K562 (cell line): ENCODE measurements at regions not wholly inside any gene's neighbourhood (a gene's known extent, or its start where the extent isn't known, plus 50 kb on each side); places are given as distances from the start of the nearest gene placed in this dataset.

Experiments used
- ARNT ChIP-seq, 2 experiments: fragments of 450-650 bp; IDR thresholded peaks; 2 replicates each; pipeline ENCODE4 v1.6.1; 2016; ENCODE audit warnings: mild to moderate bottlenecking in 1 of 2
- E2F6 ChIP-seq, 2 experiments: IDR thresholded peaks; 2 replicates each; pipeline ENCODE4 v1.6.1; 2011; ENCODE audit warnings: borderline replicate concordance in 1 of 2, control low read depth in 1 of 2, low read depth in 1 of 2, low read length in 1 of 2, mild to moderate bottlenecking in 1 of 2, mixed read lengths in 1 of 2, moderate library complexity in 1 of 2; ENCODE audit not compliant: insufficient read depth in 1 of 2, insufficient read length in 1 of 2, poor library complexity in 1 of 2, severe bottlenecking in 1 of 2; ENCODE audit errors: extremely low read depth in 1 of 2
- ESRRA ChIP-seq: fragments of 450-650 bp; IDR thresholded peaks from 2 replicates; pipeline ENCODE4 v1.6.1; 2014; ENCODE audit warnings: low read depth, mild to moderate bottlenecking, moderate library complexity, borderline replicate concordance
- GABPA ChIP-seq: fragments of 200-800 bp; sonication (Bioruptor generic); conservative IDR thresholded peaks from 2 replicates; pipeline ENCODE4 v1.6.1; 2016; ENCODE audit warnings: low read depth, missing genetic modification characterization, missing compliant biosample characterization
- HMG20B ChIP-seq: fragments of 250-450 bp; sonication (Bioruptor Pico); IDR thresholded peaks from 2 replicates; pipeline ENCODE4 v1.5.0; 2021; ENCODE audit warnings: mild to moderate bottlenecking
- HNRNPL ChIP-seq: fragments of 200-400 bp; formaldehyde crosslinking; IDR thresholded peaks from 2 replicates; pipeline ENCODE4 v1.6.1; 2017; ENCODE audit warnings: low read depth, mild to moderate bottlenecking, low read length
- PTRF ChIP-seq: fragments of 450-650 bp; IDR thresholded peaks from 2 replicates; pipeline ENCODE4 v1.6.1; 2016; ENCODE audit warnings: mild to moderate bottlenecking, missing genetic modification characterization, missing compliant biosample characterization
- SIN3A ChIP-seq, 2 experiments: fragments of 150-350 bp in 1 of 2; IDR thresholded peaks; 2 replicates each; pipeline ENCODE4 v1.6.1; 2011 to 2016; ENCODE audit warnings: borderline replicate concordance in 2 of 2, low read depth in 2 of 2, low read length in 2 of 2, mild to moderate bottlenecking in 2 of 2, moderate library complexity in 2 of 2; ENCODE audit not compliant: control insufficient read depth in 1 of 2
- SIRT6 ChIP-seq: IDR thresholded peaks from one replicate; pipeline ENCODE4 v1.6.1; 2012; ENCODE audit warnings: low read depth, mild to moderate bottlenecking, control low read depth, inconsistent platforms, low read length, moderate library complexity
- SNAPC5 ChIP-seq: fragments of 250-450 bp; sonication (Bioruptor Pico); IDR thresholded peaks from 2 replicates; pipeline ENCODE4 v1.8.0; 2021; ENCODE audit warnings: moderate library complexity, mild to moderate bottlenecking, inconsistent platforms
- TAL1 ChIP-seq: fragments of 450-650 bp; IDR thresholded peaks from 2 replicates; pipeline ENCODE4 v1.6.1; 2016; ENCODE audit warnings: mild to moderate bottlenecking
- ZNF224 ChIP-seq: sonication (generic); formaldehyde crosslinking; IDR thresholded peaks from 2 replicates; pipeline ENCODE4 v1.8.0; 2022; ENCODE audit warnings: mild to moderate bottlenecking, missing genetic modification reagents
- ZNF561 ChIP-seq: fragments of 450-650 bp; formaldehyde crosslinking; conservative IDR thresholded peaks from 2 replicates; pipeline ENCODE4 v1.4.0; 2020; ENCODE audit warnings: mild to moderate bottlenecking, moderate library complexity
- TF ChIP-seq, protein P1 (sequence below): fragments of 150-350 bp; conservative IDR thresholded peaks from 2 replicates; pipeline ENCODE4 v1.6.1; 2014; ENCODE audit warnings: low read length
- TF ChIP-seq, protein P2 (sequence below): fragments of 450-650 bp; formaldehyde crosslinking; IDR thresholded peaks from 2 replicates; pipeline ENCODE4 v1.4.0; 2022; ENCODE audit warnings: missing genetic modification characterization
- TF ChIP-seq, protein P3 (sequence below): IDR thresholded peaks from 2 replicates; pipeline ENCODE4 v1.6.1; 2011; ENCODE audit warnings: borderline replicate concordance, low read depth, mild to moderate bottlenecking, moderate library complexity, low read length; ENCODE audit not compliant: insufficient read depth, poor library complexity, severe bottlenecking

DNA sequence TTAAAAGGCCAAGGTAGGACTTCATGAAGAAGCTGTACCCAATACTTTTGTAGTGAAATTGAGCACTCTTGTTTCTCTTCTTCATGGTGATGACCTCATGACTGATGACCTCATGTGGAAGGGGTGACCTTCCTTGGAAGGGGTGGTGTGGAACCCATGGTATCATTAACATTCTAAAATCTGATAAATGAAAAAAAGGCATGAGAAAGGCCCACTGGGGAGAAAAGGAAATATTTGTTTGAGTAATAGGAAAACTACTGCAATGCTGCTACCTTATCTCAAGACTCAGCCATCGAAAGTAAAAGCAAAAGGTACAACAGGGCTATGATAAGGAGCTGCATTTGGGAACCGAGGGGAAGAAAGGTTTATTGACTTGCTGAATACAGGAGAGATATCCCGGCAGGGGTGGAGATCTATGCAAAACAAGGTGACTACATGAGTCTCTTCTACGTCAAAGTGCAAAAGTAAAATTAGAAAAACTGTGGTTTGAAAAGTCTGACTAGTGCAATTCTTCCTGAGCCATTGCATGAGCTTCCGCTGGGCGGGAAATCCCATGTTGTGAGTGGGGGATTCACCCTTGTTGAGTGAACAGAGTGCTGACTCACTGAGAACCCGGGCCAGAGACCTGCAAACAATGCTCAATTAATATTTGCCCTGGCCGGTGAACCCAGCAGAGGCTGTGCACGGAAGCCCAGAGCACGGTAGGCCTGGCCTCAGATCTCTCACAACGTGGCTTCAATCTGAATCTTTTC is 138.9 kb upstream of the RFC3 start (continued):
- TF ChIP-seq E2F6 (IDR thresholded peaks at IDR 0.05; ENCODE audit: borderline replicate concordance in 1 of 2, extremely low read depth in 1 of 2, insufficient read depth in 1 of 2, insufficient read length in 1 of 2, low read depth in 1 of 2, low read length in 1 of 2, poor library complexity in 1 of 2, severe bottlenecking in 1 of 2) (peak in 1 of 2 experiments; percentile 82), HNRNPL (no peak), SIN3A (IDR thresholded peaks at IDR 0.05; ENCODE audit: borderline replicate concordance in 2 of 2, control insufficient read depth in 1 of 2, low read depth in 2 of 2, low read length in 2 of 2) (no peak), TAL1 (peak; percentile 45), GABPA (tag) (peak; percentile 52), SNAPC5 (CRISPR knock-in tag) (no peak), ESRRA (no peak), PTRF (tag) (no peak), HMG20B (CRISPR knock-in tag) (no peak), ZNF561 (CRISPR knock-in tag) (no peak), ARNT (IDR thresholded peaks at IDR 0.05) (no peak), SIRT6 (no peak), ZNF224 (CRISPR knock-in tag) (no peak)
- TF ChIP-seq, protein P1, sequence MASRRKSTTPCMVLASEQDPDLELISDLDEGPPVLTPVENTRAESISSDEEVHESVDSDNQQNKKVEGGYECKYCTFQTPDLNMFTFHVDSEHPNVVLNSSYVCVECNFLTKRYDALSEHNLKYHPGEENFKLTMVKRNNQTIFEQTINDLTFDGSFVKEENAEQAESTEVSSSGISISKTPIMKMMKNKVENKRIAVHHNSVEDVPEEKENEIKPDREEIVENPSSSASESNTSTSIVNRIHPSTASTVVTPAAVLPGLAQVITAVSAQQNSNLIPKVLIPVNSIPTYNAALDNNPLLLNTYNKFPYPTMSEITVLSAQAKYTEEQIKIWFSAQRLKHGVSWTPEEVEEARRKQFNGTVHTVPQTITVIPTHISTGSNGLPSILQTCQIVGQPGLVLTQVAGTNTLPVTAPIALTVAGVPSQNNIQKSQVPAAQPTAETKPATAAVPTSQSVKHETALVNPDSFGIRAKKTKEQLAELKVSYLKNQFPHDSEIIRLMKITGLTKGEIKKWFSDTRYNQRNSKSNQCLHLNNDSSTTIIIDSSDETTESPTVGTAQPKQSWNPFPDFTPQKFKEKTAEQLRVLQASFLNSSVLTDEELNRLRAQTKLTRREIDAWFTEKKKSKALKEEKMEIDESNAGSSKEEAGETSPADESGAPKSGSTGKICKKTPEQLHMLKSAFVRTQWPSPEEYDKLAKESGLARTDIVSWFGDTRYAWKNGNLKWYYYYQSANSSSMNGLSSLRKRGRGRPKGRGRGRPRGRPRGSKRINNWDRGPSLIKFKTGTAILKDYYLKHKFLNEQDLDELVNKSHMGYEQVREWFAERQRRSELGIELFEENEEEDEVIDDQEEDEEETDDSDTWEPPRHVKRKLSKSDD, result no peak
- TF ChIP-seq, protein P2, sequence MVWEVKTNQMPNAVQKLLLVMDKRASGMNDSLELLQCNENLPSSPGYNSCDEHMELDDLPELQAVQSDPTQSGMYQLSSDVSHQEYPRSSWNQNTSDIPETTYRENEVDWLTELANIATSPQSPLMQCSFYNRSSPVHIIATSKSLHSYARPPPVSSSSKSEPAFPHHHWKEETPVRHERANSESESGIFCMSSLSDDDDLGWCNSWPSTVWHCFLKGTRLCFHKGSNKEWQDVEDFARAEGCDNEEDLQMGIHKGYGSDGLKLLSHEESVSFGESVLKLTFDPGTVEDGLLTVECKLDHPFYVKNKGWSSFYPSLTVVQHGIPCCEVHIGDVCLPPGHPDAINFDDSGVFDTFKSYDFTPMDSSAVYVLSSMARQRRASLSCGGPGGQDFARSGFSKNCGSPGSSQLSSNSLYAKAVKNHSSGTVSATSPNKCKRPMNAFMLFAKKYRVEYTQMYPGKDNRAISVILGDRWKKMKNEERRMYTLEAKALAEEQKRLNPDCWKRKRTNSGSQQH (CRISPR knock-in tag), result no peak
- TF ChIP-seq, protein P3, sequence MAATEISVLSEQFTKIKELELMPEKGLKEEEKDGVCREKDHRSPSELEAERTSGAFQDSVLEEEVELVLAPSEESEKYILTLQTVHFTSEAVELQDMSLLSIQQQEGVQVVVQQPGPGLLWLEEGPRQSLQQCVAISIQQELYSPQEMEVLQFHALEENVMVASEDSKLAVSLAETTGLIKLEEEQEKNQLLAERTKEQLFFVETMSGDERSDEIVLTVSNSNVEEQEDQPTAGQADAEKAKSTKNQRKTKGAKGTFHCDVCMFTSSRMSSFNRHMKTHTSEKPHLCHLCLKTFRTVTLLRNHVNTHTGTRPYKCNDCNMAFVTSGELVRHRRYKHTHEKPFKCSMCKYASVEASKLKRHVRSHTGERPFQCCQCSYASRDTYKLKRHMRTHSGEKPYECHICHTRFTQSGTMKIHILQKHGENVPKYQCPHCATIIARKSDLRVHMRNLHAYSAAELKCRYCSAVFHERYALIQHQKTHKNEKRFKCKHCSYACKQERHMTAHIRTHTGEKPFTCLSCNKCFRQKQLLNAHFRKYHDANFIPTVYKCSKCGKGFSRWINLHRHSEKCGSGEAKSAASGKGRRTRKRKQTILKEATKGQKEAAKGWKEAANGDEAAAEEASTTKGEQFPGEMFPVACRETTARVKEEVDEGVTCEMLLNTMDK, result no peak
